H1 (cell line): ENCODE measurements at regions not wholly inside any gene's neighbourhood (a gene's known extent, or its start where the extent isn't known, plus 50 kb on each side); places are given as distances from the start of the nearest gene placed in this dataset.

ENCODE experiments used
- CTCF ChIA-PET: fragments of 300-600 bp; sonication (Branson Sonifier 250); formaldehyde crosslinking; loops from one replicate; lab custom pipeline; 2021; ENCODE audit not compliant: partially characterized antibody; lab: Charles Lee
- POLR2A ChIA-PET: fragments of 300-600 bp; sonication (Branson Sonifier 250); formaldehyde crosslinking; loops from one replicate; lab custom pipeline; 2021; ENCODE audit warnings: inconsistent platforms; ENCODE audit not compliant: partially characterized antibody; lab: Charles Lee
- DNase-seq, 2 experiments: peaks; one replicate each; pipeline versions ENCODE4 v3.0.0 to v3.0.0-alpha.2; 2010 to 2022; ENCODE audit warnings: low spot score in 2 of 2, low read depth in 1 of 2, mixed read lengths in 1 of 2
- FAIRE-seq: peaks from 2 replicates; lab custom pipeline; 2011; peaks lifted over from hg19 to GRCh38; lab: Jason Lieb, UNC
- H2AFZ ChIP-seq: 2 replicates; pipeline ENCODE4 v1.8.1; 2012; ENCODE audit warnings: low read length, inconsistent platforms
- H2AK5ac ChIP-seq: 2 replicates; pipeline ENCODE4 v1.6.1; 2013; ENCODE audit warnings: low read depth, low read length
- H2BK120ac ChIP-seq: replicated peaks from 2 replicates; pipeline ENCODE3; 2013; ENCODE audit warnings: low read depth, low read length, inconsistent platforms
- H2BK12ac ChIP-seq: 2 replicates; pipeline ENCODE4 v1.6.1; 2013; ENCODE audit warnings: low read depth, low read length
- H2BK15ac ChIP-seq: 2 replicates; pipeline ENCODE4 v1.6.1; 2013; ENCODE audit warnings: low read length
- H2BK20ac ChIP-seq: 2 replicates; pipeline ENCODE4 v1.6.1; 2013; ENCODE audit warnings: low read length
- H2BK5ac ChIP-seq: 2 replicates; pipeline ENCODE4 v1.6.1; 2013; ENCODE audit warnings: low read depth, low read length
- H3K14ac ChIP-seq: 2 replicates; pipeline ENCODE4 v1.6.1; 2013; ENCODE audit warnings: inconsistent platforms; ENCODE audit not compliant: insufficient read length
- H3K18ac ChIP-seq: 2 replicates; pipeline ENCODE4 v1.6.1; 2013; ENCODE audit warnings: low read length; ENCODE audit errors: extremely low read depth
- H3K23ac ChIP-seq: 2 replicates; pipeline ENCODE4 v1.6.1; 2013; ENCODE audit warnings: inconsistent platforms; ENCODE audit not compliant: insufficient read length
- H3K23me2 ChIP-seq: 2 replicates; pipeline ENCODE4 v1.6.1; 2013; ENCODE audit warnings: low read depth, low read length
- H3K27ac ChIP-seq: 2 replicates; pipeline ENCODE4 v1.6.1; 2011; ENCODE audit warnings: low read depth, low read length, inconsistent platforms
- H3K27me3 ChIP-seq, 4 experiments: replicated peaks in 1 of 4; 1 replicate in 1 of 4; 2 replicates in 3 of 4; pipeline versions ENCODE4 v1.6.1 to v1.8.1; 2011 to 2013; ENCODE audit warnings: low read length in 3 of 4, mild to moderate bottlenecking in 3 of 4, inconsistent platforms in 2 of 4, mixed read lengths in 2 of 4, moderate library complexity in 1 of 4; ENCODE audit not compliant: control insufficient read depth in 3 of 4, insufficient read depth in 3 of 4; ENCODE audit errors: extremely low read depth in 1 of 4
- H3K36me3 ChIP-seq, 4 experiments: 2 replicates each; pipeline versions ENCODE4 v1.6.1 to v1.8.1; 2011 to 2013; ENCODE audit warnings: mild to moderate bottlenecking in 4 of 4, low read length in 3 of 4, moderate library complexity in 2 of 4, control low read depth in 1 of 4, inconsistent platforms in 1 of 4; ENCODE audit not compliant: insufficient read depth in 4 of 4, control insufficient read depth in 2 of 4
- H3K4ac ChIP-seq: replicated peaks from 2 replicates; pipeline ENCODE3; 2013; ENCODE audit warnings: low read length, low read depth, mixed read lengths, inconsistent platforms; ENCODE audit not compliant: insufficient read length
- H3K4me1 ChIP-seq, 4 experiments: replicated peaks in 1 of 4; 1 replicate in 1 of 4; 2 replicates in 3 of 4; pipeline versions ENCODE4 v1.6.1 to v1.8.1; 2011 to 2013; ENCODE audit warnings: low read length in 3 of 4, inconsistent platforms in 2 of 4, mixed read lengths in 1 of 4; ENCODE audit not compliant: insufficient read depth in 4 of 4, control insufficient read depth in 3 of 4
- H3K4me2 ChIP-seq, 2 experiments: 2 replicates each; pipeline versions ENCODE4 v1.6.1 to v1.8.1; 2011 to 2013; ENCODE audit warnings: low read depth in 2 of 2, low read length in 2 of 2, control low read depth in 1 of 2, inconsistent platforms in 1 of 2, mild to moderate bottlenecking in 1 of 2; ENCODE audit not compliant: insufficient read depth in 1 of 2
- H3K4me3 ChIP-seq, 4 experiments: fragments of 200-600, 300-600 bp in 1 of 4; sonication (generic), shearing (Covaris generic), sonication (Bioruptor Twin) in 1 of 4; 2 replicates each; pipeline versions ENCODE4 v1.5.1 to v1.8.1; 2011 to 2016; ENCODE audit warnings: low read length in 4 of 4, low read depth in 3 of 4, control low read depth in 2 of 4, inconsistent platforms in 2 of 4, mild to moderate bottlenecking in 2 of 4, mixed read lengths in 1 of 4, moderate library complexity in 1 of 4; ENCODE audit not compliant: insufficient read depth in 2 of 4; ENCODE audit errors: extremely low read depth in 1 of 4
- H3K56ac ChIP-seq: replicated peaks from 2 replicates; pipeline ENCODE3; 2013; ENCODE audit warnings: low read depth, mild to moderate bottlenecking, mixed read lengths, low read length, inconsistent platforms; ENCODE audit not compliant: insufficient read length
- H3K79me1 ChIP-seq: 2 replicates; pipeline ENCODE4 v1.6.1; 2013; ENCODE audit warnings: low read depth, low read length, control low read depth
- H3K79me2 ChIP-seq, 2 experiments: 2 replicates each; pipeline versions ENCODE4 v1.6.1 to v1.8.1; 2012 to 2013; ENCODE audit warnings: low read length in 2 of 2, mild to moderate bottlenecking in 2 of 2, inconsistent platforms in 1 of 2; ENCODE audit not compliant: insufficient read depth in 2 of 2, control insufficient read depth in 1 of 2
- H3K9ac ChIP-seq, 4 experiments: replicated peaks in 1 of 4; 1 replicate in 1 of 4; 2 replicates in 3 of 4; pipeline versions ENCODE4 v1.6.1 to v1.8.1; 2011 to 2013; ENCODE audit warnings: low read depth in 3 of 4, low read length in 3 of 4, control low read depth in 2 of 4, mild to moderate bottlenecking in 2 of 4, moderate library complexity in 2 of 4, inconsistent platforms in 1 of 4; ENCODE audit errors: extremely low read depth in 1 of 4
- H3K9me3 ChIP-seq, 2 experiments: 2 replicates each; pipeline versions ENCODE4 v1.6.1 to v1.8.1; 2012 to 2013; ENCODE audit warnings: mild to moderate bottlenecking in 2 of 2, moderate library complexity in 2 of 2, control low read depth in 1 of 2, inconsistent platforms in 1 of 2, low read depth in 1 of 2, low read length in 1 of 2, mixed read lengths in 1 of 2; ENCODE audit not compliant: insufficient read depth in 2 of 2
- H4K20me1 ChIP-seq, 2 experiments: replicated peaks in 1 of 2; 2 replicates each; pipeline versions ENCODE3 to v1.8.1; 2011 to 2013; ENCODE audit warnings: inconsistent platforms in 2 of 2, low read length in 2 of 2, mild to moderate bottlenecking in 1 of 2; ENCODE audit not compliant: insufficient read depth in 2 of 2, control insufficient read depth in 1 of 2
- H4K5ac ChIP-seq: 2 replicates; pipeline ENCODE4 v1.6.1; 2013; ENCODE audit warnings: low read length, low read depth, mixed read lengths, inconsistent platforms; ENCODE audit not compliant: insufficient read length
- H4K8ac ChIP-seq: 2 replicates; pipeline ENCODE4 v1.8.0; 2013; ENCODE audit warnings: mild to moderate bottlenecking, moderate library complexity, low read length, inconsistent platforms; ENCODE audit not compliant: insufficient read depth; ENCODE audit errors: extremely low read depth
- H4K91ac ChIP-seq: replicated peaks from 2 replicates; pipeline ENCODE3; 2013; ENCODE audit warnings: low read length, mixed read lengths, inconsistent platforms; ENCODE audit not compliant: insufficient read length
- BACH1 ChIP-seq: IDR thresholded peaks from 2 replicates; pipeline ENCODE4 v1.6.1; 2012; ENCODE audit warnings: low read length, improper control_type of control experiment
- FOSL1 ChIP-seq: IDR thresholded peaks from 2 replicates; pipeline ENCODE4 v1.6.1; 2011; ENCODE audit warnings: mild to moderate bottlenecking, low read depth, low read length, moderate library complexity; ENCODE audit not compliant: insufficient read depth
- HDAC2 ChIP-seq, 2 experiments: fragments of 300-600 bp in 1 of 2; sonication (generic) in 1 of 2; IDR thresholded peaks; 2 replicates each; pipeline ENCODE4 v1.6.1; 2011 to 2012; ENCODE audit warnings: low read depth in 2 of 2, low read length in 2 of 2, mild to moderate bottlenecking in 2 of 2, moderate library complexity in 2 of 2, borderline replicate concordance in 1 of 2, inconsistent platforms in 1 of 2
- JUN ChIP-seq: IDR thresholded peaks from 2 replicates; pipeline ENCODE4 v1.6.1; 2011; ENCODE audit warnings: low read depth, mild to moderate bottlenecking, improper control_type of control experiment, low read length
- KDM4A ChIP-seq: IDR thresholded peaks from one replicate; pipeline ENCODE4 v1.7.1; 2012; ENCODE audit warnings: low read depth, mild to moderate bottlenecking, moderate library complexity, low read length, inconsistent platforms; ENCODE audit not compliant: severe bottlenecking
- KDM5A ChIP-seq: fragments of 200-600 bp; IDR thresholded peaks from 2 replicates; pipeline ENCODE4 v1.7.1; 2012; ENCODE audit warnings: mild to moderate bottlenecking, low read length, inconsistent platforms, mixed read lengths
- NANOG ChIP-seq: IDR thresholded peaks from 2 replicates; pipeline ENCODE4 v1.6.1; 2011; ENCODE audit warnings: low read length, low read depth, mild to moderate bottlenecking, inconsistent platforms; ENCODE audit not compliant: insufficient read depth, poor library complexity, severe bottlenecking
- POLR2A ChIP-seq, 2 experiments: IDR thresholded peaks; 1 replicate in 1 of 2; 2 replicates in 1 of 2; pipeline ENCODE4 v1.6.1; 2011; ENCODE audit warnings: low read depth in 2 of 2, low read length in 2 of 2, mild to moderate bottlenecking in 2 of 2; ENCODE audit errors: control extremely low read depth in 1 of 2
- SIRT6 ChIP-seq: IDR thresholded peaks from one replicate; pipeline ENCODE4 v1.7.1; 2012; ENCODE audit warnings: low read length, inconsistent platforms
- SRF ChIP-seq: IDR thresholded peaks from 2 replicates; pipeline ENCODE4 v1.6.1; 2011; ENCODE audit warnings: mild to moderate bottlenecking, low read depth, low read length, moderate library complexity
- WGBS, 2 experiments: shearing (Covaris generic) in 1 of 2; methylation state at CpG; one replicate each; pipeline versions ENCODE4 v1.1.6 to v1.1.7; 2013 to 2015; ENCODE audit warnings: low lambda C conversion rate in 2 of 2, mixed read lengths in 2 of 2, inconsistent platforms in 1 of 2, low coverage in 1 of 2, missing lambda C conversion rate in 1 of 2; ENCODE audit not compliant: insufficient replicate concordance in 2 of 2, insufficient coverage in 1 of 2, insufficient read length in 1 of 2; ENCODE audit errors: extremely low coverage in 1 of 2, missing lambda C conversion rate in 1 of 2; 5-methylcytosine and 5-hydroxymethylcytosine counted together
- TF ChIP-seq, protein P1 (sequence below): IDR thresholded peaks from 2 replicates; pipeline ENCODE4 v1.6.1; 2011; ENCODE audit warnings: low read depth, mild to moderate bottlenecking, low read length; ENCODE audit not compliant: insufficient read depth

DNA sequence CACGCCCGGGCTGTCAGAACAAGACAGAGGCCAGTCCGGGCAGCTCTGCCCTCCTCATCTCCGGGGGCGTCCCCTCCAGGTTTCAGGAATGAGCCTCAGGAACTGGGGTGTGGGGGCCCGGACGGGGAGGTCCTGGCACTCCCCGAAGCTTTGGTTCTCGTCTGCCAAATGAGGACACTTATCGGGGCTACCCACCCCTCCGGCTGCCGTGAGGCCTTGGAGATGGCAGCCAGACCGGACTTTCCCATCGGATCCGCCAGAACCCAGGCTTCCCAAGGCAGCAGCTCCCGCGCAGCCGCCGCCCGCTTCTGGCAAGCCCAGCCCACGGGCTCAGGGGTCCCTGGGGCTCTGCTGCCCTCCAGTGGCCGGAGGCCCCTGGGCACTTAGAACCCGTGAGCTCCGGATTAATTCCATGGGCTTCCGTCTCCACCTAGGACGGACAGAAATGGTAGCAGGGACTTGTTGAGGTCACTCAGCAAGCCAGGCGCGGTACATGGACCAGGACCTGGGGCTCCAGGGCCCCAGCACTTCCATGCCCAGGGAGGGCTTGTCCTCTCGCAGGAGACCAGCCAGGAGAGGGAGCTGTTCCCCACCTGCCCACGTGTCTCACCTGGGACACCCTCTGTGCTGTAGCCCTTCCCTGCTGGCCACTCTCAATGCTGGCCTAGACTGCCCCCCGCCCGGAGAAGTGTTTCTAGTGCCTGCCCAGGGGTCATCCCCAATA is 89.4 kb downstream of the LINGO1 start:
- Histone ChIP-seq H2BK12ac (peak overlapping the region; percentile 71; the same call in 1 of the 2 replicates), H3K4me2 (peak overlapping the region in 1 of 2 experiments; percentile 55; a peak in 3 of 4 replicates), H3K23me2 (no peaks in the 10 kb centered on the region), H3K4me1 (peaks cover 2 to 15% (median 6%) of the 10 kb centered on the region in 4 experiments), H3K18ac (peak overlapping the region; percentile 75; the same call in 1 of the 2 replicates), H2BK5ac (peak overlapping the region; percentile 54; the same call in 1 of the 2 replicates), H3K9me3 (no peaks in the 10 kb centered on the region), H3K79me1 (no peaks in the 10 kb centered on the region), H2BK15ac (peak overlapping the region; percentile 97), H2AK5ac (no peak overlapping the region), H3K14ac (no peak overlapping the region), H3K56ac (no peak overlapping the region), H2BK120ac (no peak overlapping the region), H3K9ac (no peak overlapping the region), H3K4ac (no peak overlapping the region), H4K5ac (no peak overlapping the region), H3K79me2 (no peaks in the 10 kb centered on the region), H4K8ac (peak overlapping the region; percentile 77; the same call in 1 of the 2 replicates), H3K23ac (no peak overlapping the region), H3K36me3 (no peaks in the 10 kb centered on the region), H2AFZ (peak overlapping the region; percentile 93; the same call in 1 of the 2 replicates), H2BK20ac (peak overlapping the region; percentile 94; the same call in 1 of the 2 replicates), H4K20me1 (no peaks in the 10 kb centered on the region), H4K91ac (peak overlapping the region; percentile 91), H3K27me3 (no peaks in the 10 kb centered on the region), H3K4me3 (peak overlapping the region in 1 of 4 experiments; percentile 15; a peak in 1 of 8 replicates), H3K27ac (no peak overlapping the region)
- ChIA-PET CTCF (interaction anchor here (0.6 to 11.4 kb wide), 106 partner anchors 8 to 580 kb away, joined by 3 to 156 read pairs (median 5); partner anchors contain the start of genes HMG20A and LINGO1), POLR2A (interaction anchor here (0.5 to 1.0 kb wide), 7 partner anchors 14 to 602 kb away, joined by 3 read pairs; no protein-coding TSS in a partner anchor)
- DNase-seq (peak; percentile 72 to 93), FAIRE-seq (no peak)
- 26% methylated on average over 30 of the region's 32 CpGs; no CpG with 5 or more reads in 1 of the 2 experiments for WGBS, 2 experiments
- TF ChIP-seq SRF: no peak
- no peak for TF ChIP-seq SIRT6
- no peak for TF ChIP-seq HDAC2 (IDR thresholded peaks at IDR 0.05; ENCODE audit: borderline replicate concordance in 1 of 2, low read depth in 2 of 2, low read length in 2 of 2)
- no peak for TF ChIP-seq KDM5A
- TF ChIP-seq JUN: no peak
- TF ChIP-seq FOSL1: no peak
- TF ChIP-seq, protein P1, sequence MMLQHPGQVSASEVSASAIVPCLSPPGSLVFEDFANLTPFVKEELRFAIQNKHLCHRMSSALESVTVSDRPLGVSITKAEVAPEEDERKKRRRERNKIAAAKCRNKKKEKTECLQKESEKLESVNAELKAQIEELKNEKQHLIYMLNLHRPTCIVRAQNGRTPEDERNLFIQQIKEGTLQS: peak; percentile 27; the same call in 1 of the 2 replicates
- no peak for TF ChIP-seq BACH1
- no peak for TF ChIP-seq KDM4A
- TF ChIP-seq POLR2A (IDR thresholded peaks at IDR 0.05; ENCODE audit: control extremely low read depth in 1 of 2, low read depth in 2 of 2, low read length in 2 of 2): no peak
- no peak for TF ChIP-seq NANOG
